ENCODE measurements at regions not wholly inside any gene's neighbourhood (a gene's known extent, or its start where the extent isn't known, plus 50 kb on each side); places are given as distances from the start of the nearest gene placed in this dataset.

DNA sequence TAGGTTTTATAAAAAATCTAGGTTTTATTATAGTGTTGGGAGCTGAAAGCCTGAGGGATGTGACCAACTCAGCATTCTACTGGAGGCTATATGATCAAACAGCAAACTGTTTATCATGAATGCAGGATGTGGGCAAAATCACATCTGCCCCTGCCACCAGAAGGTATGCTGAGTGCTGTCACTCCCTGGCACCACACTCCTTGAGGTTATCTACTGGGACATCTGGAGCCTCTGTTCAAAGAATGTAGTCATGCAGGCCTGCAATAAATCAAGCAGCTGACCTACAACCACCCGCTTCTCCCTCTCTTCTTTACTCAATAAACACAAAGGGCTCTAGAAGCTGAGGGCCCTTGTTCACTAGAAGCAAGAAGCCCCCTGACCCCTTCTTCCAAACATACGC is 328.4 kb upstream of the DDX18 start:
- TF ChIP-seq, protein P1, sequence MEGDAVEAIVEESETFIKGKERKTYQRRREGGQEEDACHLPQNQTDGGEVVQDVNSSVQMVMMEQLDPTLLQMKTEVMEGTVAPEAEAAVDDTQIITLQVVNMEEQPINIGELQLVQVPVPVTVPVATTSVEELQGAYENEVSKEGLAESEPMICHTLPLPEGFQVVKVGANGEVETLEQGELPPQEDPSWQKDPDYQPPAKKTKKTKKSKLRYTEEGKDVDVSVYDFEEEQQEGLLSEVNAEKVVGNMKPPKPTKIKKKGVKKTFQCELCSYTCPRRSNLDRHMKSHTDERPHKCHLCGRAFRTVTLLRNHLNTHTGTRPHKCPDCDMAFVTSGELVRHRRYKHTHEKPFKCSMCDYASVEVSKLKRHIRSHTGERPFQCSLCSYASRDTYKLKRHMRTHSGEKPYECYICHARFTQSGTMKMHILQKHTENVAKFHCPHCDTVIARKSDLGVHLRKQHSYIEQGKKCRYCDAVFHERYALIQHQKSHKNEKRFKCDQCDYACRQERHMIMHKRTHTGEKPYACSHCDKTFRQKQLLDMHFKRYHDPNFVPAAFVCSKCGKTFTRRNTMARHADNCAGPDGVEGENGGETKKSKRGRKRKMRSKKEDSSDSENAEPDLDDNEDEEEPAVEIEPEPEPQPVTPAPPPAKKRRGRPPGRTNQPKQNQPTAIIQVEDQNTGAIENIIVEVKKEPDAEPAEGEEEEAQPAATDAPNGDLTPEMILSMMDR (IDR thresholded peaks at IDR 0.05; ENCODE audit: insufficient read depth, low read length): no peak
- H3K4me3 ChIP-seq (ENCODE audit: low read depth, low read length): no peak overlapping the region
- DNase-seq (ENCODE audit: low read depth): no peak

DNA sequence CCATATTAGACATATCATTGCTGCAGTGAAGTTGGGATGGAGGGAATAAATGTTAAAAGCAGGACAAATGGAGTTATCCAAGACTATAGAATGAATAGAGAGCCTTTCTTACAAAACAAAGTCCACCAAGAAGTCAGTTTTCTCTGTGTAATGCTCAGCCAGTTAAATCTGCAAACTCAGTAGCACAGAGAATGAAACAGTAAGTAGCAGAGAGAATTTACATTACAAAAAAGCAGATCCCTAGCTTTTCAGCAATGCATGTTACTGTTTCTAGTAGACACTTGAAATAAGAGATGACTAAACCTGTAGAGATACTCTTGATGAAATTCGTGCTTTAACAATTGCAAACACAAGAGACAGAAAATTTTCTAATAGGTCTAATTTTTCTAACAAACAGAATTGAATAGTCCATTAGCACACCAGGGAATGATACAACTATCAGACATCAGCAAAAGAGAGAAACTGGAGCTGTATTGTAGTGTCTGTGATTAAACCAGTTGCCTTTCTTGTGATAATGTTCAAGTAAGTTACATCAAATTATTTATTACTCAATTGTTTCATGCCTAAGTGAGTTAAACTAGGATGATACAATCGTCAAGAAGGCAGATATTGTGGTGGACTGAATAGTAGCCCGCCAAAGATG is 322.2 kb upstream of the DDX18 start:
- no peak overlapping the region for H3K4me3 ChIP-seq (ENCODE audit: low read depth, low read length)
- DNase-seq (ENCODE audit: low read depth): no peak
- TF ChIP-seq, protein P1 (IDR thresholded peaks at IDR 0.05; ENCODE audit: insufficient read depth, low read length): no peak

DNA sequence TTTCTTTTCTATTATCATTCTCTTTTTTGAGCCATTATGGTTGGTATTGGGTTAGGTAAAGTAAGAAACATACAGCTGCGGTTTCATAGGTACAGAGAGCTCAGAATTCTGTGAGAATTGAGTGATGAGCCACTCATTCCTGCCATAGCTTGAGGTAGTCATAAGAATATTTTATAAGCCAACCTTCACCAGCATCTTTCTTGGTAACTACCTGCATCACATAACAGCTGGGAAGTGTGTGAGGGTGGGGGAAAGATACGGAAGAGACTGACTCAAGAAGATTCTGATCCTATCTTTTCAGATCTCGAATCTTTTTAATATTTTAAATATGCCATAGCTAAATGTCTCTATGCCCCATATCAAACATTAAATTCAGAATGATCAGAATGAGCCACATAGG is 313.8 kb upstream of the DDX18 start:
- TF ChIP-seq, protein P1 (IDR thresholded peaks at IDR 0.05; ENCODE audit: insufficient read depth, low read length): no peak
- DNase-seq (ENCODE audit: low read depth): no peak
- no peak overlapping the region for H3K4me3 ChIP-seq (ENCODE audit: low read depth, low read length)

DNA sequence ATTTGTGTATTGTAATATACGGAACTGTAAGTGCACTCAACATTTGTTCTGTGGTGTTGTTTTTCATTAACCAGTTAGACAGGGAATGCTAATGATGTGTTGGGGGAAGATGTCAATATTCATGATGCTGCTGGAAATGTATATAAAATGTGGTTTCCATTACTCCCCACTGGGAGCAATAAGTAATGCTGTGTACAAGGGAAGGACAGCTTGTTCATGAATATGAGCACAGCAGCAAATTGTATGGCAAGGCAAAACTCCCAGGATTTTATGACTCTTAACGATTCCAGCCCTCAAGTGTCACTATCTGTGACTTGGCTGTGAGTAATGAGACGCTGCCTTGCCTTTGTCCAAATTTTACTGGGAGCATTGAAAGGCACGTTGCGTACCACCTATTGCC is 312.4 kb upstream of the DDX18 start:
- H3K4me3 ChIP-seq (ENCODE audit: low read depth, low read length): no peak overlapping the region
- TF ChIP-seq, protein P1 (IDR thresholded peaks at IDR 0.05; ENCODE audit: insufficient read depth, low read length): no peak
- DNase-seq (ENCODE audit: low read depth): no peak

DNA sequence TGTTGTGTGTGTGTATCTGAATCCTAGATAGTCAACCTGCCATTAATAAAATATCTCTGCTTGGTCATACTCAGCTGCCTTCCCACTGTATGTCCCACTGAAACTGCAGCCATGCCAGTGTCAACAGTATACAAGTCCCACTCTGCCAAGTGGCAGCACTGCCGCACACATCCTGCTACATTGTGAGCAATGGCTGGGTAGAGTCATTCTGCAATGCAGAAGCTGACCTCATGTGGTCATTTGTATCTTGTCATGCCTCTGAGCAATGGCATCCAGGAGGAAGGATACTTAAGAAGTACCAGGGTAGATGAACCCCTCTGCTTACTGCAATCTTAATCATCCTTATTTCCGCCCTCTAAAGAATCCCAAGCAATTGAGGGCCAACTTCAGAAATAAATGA is 302.2 kb upstream of the DDX18 start:
- TF ChIP-seq, protein P1 (IDR thresholded peaks at IDR 0.05; ENCODE audit: insufficient read depth, low read length): no peak

DNA sequence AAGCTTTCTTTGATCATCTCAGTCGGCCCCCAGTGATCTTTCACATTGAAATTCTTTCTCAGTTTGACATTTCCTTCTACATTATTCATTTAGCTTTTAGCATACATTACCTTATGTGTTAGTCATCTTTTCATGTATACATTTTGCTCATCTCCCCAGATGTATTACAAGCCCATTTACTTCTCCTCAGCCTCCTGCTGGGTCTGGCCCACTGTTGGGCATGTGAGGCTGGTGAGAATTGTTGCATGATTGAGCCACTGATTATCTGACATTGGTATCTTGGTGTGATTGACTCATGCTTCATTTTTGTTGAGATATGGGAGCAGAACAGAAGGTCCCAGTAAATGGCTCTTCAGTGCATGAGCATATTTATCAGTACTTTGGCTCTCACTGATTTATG is 300.1 kb upstream of the DDX18 start:
- TF ChIP-seq, protein P1 (IDR thresholded peaks at IDR 0.05; ENCODE audit: insufficient read depth, low read length): no peak
- DNase-seq (ENCODE audit: low read depth): no peak
- H3K4me3 ChIP-seq (ENCODE audit: low read depth, low read length): no peak overlapping the region

More for the DNA sequence above, 302.2 kb upstream of the DDX18 start:
- no peak for DNase-seq (ENCODE audit: low read depth)
- no peak overlapping the region for H3K4me3 ChIP-seq (ENCODE audit: low read depth, low read length)

DNA sequence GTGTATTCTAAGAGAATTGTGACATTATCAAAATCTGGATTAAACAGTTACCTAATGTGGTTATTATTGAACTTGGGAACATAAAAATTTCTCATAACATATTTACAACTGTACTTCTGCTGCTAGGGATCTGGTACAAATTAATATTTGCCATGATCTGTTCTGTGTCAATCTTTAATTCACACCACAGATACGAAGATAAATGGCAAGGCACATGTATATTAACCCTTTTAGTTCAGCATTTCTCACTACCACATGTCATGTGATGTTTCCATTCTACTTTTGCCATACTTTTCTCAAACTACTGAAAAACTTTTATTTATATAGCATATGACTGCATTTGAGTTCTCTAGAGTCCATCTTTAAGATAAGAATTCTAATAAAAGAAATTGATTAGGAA is 295.3 kb upstream of the DDX18 start:
- TF ChIP-seq, protein P1 (IDR thresholded peaks at IDR 0.05; ENCODE audit: insufficient read depth, low read length): no peak
- H3K4me3 ChIP-seq (ENCODE audit: low read depth, low read length): no peak overlapping the region

More for the DNA sequence above, 295.3 kb upstream of the DDX18 start:
- DNase-seq (ENCODE audit: low read depth): no peak
